Activated CD4-positive, alpha-beta T cell treated with anti-CD3 and anti-CD28 coated beads for 4 hours (primary cell): ENCODE measurements at regions not wholly inside any gene's neighbourhood (a gene's known extent, or its start where the extent isn't known, plus 50 kb on each side); places are given as distances from the start of the nearest gene placed in this dataset.

Experiments
- DNase-seq, 2 donors: peaks; one replicate each; pipeline ENCODE4 v3.0.0-alpha.2; 2020

DNA sequence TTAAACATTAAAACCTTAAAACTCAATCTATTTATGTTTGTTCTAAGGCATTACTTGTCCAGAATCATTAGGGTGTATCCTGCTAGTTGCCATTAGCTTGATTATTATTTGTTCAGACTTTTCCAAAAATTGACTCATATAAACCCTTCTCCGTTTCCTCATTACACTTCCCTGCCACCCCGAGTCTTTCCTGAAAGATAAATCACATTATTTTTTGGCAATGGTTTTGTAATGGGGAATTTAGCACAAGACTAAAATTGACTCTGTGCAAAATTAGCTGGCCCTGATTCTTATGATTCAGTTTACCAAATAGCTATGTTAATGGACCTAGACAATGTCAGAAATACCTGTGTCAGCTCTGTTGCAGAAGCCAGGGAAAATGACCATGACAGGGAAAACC, 112.2 kb upstream of the NT5C1B start:
- no peak for DNase-seq

DNA sequence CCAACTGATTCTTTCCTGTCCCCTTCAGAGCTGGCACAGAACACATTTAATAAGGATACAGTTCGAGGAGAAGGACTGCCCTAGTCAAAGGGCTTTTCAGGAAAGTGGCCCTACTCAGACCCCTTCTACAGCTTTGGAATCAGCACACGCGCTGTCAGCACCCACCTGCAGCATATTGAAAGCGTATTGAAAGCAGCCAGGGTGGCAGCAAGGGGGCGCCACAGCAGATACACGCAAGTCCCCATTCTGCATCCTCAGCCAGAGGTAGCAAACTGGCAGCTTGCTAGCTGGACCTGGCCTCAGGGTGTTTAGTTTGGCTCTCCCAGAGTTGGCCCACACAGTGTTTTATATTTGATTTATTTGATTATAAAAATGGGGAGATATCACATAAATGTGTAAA, 101.0 kb upstream of the NT5C1B start:
- DNase-seq = no peak

DNA sequence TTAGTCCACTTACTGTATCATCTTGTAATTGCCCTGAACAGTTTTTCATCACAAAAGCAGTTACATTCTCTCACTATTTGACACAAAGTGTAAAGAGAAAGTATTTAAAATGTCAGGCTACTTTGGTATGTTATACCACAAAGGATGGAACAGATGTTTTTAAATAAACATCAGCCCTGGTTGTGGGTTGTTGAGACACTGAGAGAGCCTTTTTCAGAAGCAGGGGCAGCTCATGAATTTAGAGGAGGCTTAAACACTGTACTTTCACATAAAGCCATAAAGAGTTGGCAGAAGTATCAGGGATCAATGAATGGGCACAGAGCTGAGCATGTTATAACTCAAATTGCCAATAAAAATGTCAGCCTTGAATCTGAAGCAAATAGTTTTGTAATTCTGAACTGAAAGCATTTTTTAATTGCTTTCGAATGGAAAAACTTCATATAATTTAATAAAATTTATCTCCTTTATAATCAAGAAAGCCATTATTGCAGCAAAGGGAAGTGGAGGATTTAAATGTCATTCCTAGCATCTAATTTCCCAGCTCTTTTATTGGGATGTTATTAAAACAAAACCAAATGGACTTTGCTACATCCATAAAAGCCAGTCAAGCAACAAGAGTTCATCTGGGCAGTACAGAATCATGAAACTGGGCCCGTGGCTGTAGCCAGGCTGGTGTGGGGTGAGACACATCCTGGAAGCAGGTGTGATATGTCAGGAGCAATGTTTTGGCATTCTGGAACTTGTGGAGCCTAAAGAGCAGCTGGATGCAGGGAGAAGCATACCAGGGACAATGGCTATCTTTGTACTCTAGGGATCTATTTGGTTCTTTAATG, 95.1 kb upstream of the NT5C1B start:
- DNase-seq = no peak

DNA sequence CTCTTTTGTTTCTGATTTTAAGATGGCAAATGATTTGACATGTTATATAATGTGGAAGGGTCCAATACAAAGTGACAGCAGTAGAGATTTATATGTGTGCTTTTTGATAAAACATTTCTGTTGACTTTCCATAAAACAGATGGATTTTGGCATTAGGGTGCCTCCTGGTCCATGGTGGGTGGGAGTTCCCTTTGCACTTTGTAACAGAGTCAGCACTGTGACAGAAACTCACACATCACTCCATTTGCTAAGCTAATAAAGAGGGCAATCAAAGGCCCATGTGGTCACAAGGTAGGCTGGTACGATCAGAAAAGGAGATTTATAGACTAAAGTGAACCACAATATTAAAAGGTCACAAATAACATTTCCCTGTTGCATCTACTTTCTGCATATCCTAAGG, 93.3 kb upstream of the NT5C1B start:
- DNase-seq = no peak

DNA sequence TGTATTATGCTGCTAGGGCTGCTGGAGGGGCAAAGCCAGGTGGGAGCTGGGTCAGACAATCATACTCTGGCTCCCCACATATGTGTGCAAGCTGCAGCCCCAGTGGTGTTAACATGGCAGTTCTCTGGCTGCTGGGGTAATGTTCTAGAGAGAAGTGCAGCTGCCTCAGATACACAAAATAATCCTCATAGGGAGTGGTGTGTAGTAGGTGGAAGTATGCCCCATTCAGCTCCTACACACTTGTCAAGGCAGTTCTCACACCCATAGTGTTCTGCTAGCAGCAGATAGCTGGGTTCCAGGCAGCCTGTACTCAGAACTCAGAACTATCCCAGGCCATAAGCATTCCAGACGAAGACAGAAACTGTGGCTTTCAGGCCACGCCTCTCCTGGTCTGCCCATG, 87.9 kb upstream of the NT5C1B start:
- DNase-seq = no peak

DNA sequence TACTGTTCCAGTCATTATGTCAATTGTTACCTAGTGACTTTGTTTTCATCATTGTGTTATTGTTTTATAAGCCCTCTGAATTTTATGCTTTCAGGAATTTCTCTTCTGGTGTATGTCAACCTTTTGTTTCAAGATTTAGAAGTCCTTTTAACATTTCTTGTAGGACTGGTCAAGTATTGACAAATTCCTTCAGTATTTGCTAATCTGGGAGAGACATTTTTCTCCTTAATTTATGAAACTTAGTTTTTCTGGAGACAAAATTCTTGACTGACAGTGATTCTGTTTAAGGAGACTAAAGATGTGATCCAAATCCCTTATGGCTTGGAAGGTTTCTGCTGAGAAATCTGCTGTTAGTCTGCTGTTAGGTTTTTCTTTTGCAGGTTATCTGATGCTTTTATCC, 84.9 kb upstream of the NT5C1B start:
- DNase-seq = no peak

DNA sequence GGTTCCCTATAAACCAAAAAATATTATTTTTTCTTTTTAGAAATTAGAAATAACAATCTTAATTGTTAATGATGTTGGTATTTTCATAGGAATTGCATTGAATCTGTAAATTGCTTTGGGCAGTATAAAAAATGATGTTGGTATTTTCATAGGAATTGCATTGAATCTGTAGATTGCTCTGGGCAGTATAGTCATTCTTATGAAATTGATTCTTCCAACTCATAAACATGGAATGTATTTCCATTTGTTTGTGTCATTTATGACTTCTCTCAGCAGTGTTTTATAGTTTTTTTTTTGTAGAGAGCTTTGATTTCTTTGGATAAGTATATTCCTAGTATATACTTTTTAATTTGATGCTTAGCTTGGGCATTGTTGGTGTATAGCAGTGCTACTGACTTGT, 82.0 kb upstream of the NT5C1B start:
- no peak for DNase-seq

DNA sequence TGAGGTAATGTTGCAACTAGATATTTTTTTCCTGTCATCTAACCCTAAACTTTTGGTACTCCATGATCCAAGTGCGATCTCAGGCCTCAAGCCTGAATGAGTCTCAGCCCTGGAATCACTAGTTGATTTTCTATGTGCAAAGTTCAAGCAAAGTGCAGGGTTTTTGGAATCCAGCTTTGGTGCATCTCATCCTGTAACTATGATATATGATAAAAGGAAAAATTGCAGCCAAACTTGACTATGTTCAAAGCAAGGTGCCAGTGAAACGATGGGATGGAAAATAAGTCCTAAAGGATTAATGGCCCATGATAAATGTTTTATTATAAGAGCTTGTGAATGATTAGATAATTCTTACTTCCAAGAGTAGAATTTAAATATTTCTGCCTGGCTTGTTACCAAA, 78.9 kb upstream of the NT5C1B start:
- no peak for DNase-seq

DNA sequence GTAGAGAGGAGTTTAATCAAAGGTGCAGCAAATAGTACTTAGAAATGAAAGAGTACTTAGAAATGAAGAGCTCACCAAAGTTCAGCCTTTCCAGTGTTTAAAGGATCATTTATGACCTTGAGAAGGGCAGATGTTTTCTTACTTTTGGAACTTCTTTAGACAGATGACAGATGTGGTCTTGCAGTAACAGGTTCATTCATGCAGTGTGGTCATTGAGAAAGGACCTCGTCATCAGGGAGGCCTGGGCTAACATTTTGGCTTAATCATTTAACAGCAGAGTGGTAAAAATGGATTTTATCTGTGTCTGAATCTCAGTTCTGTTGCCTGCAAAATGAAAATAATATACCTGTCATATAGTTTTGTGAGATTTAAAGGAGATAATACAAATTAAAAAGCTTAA, 75.1 kb upstream of the NT5C1B start:
- DNase-seq = no peak

DNA sequence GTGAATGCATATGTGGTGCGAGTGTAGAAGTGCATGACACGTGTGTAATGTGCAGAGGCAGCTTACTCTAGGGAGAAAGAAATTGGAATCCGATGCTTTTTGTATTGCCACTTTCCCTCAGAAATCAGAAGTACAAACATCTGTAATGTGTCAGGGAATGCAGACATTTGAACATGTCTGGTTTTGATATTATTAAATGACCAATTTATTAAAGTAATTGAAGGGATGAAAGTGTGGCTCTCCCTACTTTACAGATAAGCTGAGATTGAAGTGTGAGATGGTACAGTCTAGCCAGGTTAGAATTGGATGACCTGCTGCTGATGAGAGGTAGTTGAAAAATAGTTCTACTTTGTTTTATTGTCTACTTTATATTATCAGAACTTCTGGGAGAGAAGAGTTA, 74.5 kb upstream of the NT5C1B start:
- no peak for DNase-seq

DNA sequence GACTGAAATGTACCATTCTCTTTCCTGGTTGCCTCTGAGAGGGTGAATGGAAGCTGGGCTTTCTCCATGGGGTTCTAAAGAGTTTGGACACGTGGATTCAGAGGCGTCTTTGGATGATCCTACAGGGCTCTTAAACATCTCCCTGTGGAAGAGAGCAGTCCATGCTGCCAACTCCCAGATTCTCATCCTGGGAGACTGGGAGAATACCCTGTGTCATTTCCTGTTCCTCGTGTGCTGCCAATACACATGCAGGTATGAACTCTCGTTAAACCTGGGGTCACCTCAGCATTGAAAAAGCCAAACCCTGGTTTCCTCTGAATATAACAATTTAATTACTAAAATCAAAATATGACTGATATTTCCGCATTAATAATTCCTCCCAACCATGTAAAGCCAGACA, 73.3 kb upstream of the NT5C1B start:
- no peak for DNase-seq

DNA sequence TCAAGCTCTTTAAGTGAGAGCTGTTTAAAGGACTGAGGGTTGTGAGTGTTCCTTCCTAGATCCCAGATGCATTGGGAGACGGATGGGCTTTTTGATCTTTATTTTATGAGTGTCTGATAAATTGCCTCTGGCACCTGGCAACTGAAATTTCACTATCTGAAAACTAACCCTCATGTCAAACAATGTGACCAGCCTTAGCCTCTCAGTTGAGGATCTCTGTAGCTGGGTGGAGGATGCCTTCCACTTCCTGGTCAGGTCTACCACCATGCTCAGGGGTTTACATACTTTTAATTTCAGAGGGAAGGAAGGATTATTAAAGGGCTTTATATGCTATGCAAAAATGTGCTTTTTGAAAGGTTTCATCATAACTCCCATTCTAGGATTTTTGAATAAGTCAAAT, 70.5 kb upstream of the NT5C1B start:
- no peak for DNase-seq

DNA sequence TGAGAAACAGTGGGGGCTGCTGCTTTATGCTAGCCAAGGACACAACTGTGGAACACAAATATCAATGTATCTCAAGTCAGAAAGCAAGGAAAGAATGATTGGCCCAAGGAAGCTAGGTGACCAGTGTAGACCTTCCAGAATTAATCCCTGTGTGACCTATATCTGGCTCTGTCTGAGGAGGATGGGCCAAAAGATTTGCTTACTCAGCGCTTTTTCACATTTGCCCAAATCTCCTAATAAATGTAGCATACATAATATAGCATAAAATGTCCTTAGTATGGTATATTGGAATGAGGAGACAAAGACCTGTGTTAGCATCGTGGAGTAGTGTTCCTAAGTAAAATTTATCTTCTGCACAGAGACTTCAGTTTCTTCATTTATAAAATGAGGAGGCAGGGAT, 66.7 kb upstream of the NT5C1B start:
- no peak for DNase-seq

DNA sequence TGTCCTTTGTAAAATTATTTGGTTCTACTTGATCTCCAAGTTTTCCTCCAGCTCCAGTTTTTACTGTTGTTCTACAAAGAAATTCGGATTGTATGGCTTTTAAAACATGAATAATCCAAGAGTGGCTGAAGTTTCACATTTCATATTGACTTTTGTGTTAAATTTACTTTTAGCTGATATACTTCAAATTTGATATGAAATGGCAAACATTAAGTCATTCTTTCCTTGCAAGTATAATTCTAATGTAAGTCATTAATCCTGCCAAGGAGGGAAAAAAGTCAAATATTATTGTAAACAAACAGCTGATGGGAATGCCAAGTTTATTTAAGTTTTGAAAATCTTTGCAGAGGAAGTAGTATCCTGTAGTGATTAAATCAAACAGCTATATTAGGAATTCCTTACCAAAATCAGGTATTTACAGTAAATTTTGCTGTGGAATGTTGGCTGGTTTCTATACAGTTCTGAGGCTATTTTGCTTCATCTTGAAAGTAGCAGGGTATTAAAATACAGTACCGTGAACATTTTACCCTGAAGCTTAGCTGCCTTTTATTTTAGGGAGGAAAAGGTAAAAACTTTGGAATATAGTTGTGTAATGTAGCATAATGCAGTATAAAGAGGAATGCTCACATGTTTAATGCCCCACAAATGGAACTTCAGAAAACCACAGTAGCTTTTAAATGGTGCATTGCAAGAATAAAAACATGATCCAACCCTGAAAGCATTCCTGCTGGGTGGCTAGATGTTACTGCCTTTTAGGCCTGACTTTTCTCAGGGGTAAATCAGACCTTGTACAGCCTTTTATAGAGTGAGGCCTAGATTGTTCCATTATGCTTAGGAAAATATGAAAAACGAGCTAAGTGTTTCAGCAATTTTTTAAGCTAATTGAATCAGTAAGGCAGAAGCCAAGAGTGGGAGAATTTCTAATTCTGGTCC, 62.7 kb upstream of the NT5C1B start:
- no peak for DNase-seq

DNA sequence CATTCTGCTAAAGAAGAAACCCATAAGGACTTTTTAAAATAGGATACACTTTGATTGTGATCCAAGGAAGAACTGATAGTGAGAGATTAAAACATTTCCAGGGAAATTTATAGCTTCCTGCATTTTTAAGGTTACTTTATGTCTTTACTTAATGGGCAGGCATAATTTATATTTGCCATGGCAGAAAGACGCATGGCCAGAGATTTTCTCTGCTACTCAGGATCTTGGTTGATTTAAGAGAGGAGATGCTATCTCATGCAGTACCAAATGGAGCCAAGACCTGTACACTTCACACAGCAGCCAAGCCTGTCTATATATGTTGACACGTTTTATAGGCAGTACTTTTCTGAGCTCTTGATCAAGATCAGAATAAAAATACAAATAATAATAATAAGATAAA, 60.9 kb upstream of the NT5C1B start:
- no peak for DNase-seq

DNA sequence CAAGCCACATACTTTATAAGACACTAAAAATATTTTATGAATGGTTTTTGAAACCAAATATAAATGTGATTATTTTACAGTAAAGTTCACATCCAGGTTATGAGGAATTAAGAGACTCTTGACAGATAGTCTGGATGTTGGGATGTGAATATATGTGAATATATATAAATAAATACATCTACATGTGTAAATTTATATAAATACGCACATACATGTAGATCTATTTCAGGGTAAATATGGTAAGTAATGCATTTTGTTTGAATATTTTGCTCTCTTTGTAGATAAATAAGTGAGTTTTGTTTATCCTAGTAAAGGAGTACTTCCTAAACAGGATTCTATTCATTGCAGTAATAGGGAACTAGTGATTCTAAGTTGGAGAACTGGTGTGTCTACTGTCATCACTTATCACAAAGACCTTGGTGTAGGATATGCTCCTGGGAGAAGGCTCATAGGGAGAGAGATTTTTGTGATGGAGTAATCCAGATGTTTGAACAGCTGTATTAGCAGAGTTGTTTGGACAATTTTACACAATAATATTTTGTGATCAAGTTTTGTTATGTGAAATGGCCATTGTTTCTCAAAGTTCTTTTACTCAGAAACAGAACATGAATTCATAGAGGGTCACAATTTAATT, 60.2 kb upstream of the NT5C1B start:
- no peak for DNase-seq

DNA sequence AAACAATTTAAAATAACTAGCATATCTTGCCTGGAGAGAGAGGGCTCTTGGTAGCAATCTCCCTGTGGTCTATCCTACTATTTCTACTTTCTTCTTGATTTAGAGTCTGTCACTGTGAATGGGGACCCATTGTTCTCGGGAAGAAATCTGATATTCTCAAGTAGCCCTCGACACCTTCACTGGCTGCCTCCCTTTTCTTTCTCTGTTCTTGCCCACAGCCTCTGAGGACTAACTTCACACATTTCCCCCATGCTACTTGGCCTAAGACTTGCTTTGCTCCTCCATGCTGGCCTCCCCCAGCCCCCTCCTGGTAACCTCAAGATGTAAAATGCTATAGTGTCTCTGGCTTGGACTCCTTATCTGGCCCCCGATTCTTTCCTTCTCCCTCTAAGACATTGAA, 58.8 kb upstream of the NT5C1B start:
- DNase-seq = no peak

DNA sequence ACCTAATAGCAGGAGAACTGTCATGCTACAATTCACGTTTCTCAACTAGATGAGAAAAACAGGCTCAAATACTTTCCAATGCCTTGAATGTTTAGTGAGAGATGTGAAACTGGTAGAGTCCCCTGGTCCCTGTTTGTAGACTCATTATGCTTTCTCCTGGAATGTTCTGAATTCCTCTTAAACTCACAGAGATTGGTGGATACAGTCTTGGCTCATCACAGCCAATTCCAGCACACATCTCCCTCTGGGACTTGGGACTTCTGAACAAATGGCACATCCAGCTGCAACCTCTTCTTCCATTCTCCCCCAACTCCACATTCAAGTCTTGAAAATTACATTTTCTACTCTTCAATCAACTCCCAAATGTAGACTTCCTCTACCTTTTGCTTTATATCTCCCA, 58.4 kb upstream of the NT5C1B start:
- no peak for DNase-seq

DNA sequence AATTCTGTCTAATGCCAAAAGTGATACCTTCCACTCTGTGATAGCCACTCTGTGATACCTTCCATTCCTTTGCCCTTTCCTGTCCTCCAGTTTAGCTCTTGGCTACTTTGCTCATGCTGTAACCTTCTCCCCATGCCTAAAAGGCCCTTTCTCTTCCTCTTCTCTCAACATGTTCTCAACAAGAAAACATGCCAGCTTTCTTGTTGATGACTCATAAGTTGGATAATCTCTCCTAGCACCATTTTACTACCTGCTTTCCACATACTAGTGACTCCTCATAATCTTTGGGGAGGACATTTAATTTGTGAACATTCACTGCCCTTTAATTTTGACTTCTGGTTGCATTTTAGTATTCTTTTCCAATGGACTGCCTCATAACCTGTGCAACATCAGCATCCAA, 55.9 kb upstream of the NT5C1B start:
- DNase-seq = no peak

DNA sequence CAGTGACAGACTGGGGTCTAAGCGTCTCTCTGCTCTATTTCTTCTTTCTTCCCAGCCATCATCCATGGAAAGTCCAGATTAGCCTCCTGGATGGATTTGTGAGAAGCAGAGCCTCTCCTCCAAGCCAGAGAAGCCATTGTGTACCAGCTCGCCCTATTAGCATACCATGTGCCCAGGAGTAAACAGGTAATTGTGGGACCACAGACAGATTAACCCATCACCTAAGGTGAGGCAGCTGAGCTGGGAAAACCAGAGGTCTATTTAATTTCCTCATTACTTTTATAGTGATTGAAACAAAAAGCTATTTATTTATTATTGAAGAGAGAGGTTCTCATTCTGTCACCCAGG, 54.7 kb upstream of the NT5C1B start:
- DNase-seq = no peak

DNA sequence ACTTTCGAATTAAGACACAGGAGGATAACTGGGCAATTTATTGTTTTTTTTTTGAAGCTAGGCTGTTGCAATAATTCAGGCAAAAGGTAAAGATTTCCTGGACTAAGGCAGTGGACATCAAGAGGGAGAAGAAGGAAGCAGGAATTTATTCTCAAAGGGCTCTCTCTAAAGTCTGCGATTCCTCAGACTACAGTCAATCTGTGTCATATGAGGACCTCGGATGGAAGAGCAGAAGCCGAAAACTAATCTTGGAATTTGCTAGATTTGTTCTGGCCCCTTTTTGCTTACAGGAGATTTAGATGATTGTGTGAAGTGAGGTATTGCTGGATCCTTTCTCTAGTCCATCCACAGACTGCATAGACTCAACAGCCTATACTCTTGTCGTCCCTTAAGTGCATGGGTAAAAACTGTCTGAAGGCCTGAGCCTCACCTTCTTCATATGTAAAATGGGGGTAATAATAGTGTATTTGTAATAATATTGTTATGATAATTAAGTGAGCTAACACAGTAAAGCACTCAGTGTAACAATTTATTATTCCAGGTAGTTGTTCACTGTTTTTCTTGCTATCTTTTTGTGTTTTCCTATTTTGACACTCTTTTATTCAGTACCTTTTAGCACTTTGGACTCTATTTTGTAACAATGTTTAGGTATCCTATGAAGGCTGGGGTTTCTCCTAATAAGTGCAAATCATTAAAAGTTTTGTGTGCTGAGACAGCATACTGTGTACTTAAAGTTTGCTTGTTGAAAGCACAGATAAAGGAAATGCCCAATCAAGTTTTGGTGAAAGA, 54.2 kb upstream of the NT5C1B start:
- DNase-seq = no peak

DNA sequence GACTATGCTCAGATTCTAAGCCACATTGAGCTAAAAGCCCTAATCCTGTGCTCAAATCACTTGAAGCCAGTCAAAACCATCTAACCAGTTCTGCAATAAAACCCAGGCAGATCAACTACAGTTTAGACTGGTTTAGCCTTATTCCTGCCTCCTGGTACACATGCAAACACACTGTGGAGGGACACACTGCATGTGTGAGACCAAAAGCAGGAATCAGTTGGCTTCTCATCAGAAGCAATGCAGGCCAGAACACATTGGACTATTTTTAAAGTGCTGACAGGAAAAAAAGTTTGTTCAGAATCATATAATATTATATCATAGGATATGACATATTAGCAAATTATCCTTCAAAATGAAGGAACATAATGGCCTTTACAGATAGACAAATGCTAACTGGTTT, 52.5 kb upstream of the NT5C1B start:
- no peak for DNase-seq
